Osteoblast (primary cell): ENCODE measurements at regions not wholly inside any gene's neighbourhood (a gene's known extent, or its start where the extent isn't known, plus 50 kb on each side); places are given as distances from the start of the nearest gene placed in this dataset.
A peak's percentile ranks its signal among the peaks of the same experiment; 100 is the strongest.

Experiments
- DNase-seq: peaks from one replicate; pipeline ENCODE4 v3.0.0; 2011; ENCODE audit warnings: low spot score, mixed read lengths; ENCODE audit not compliant: insufficient read length; ENCODE audit errors: missing footprints
- H2AFZ ChIP-seq: 2 replicates; pipeline ENCODE4 v1.6.0; 2011; ENCODE audit warnings: mild to moderate bottlenecking, low read length
- H3K27ac ChIP-seq: 2 replicates; pipeline ENCODE4 v1.5.1; 2011; ENCODE audit warnings: mild to moderate bottlenecking, low read depth, low read length, moderate library complexity
- H3K27me3 ChIP-seq: 2 replicates; pipeline ENCODE4 v1.6.0; 2012; ENCODE audit warnings: mild to moderate bottlenecking, control low read depth, inconsistent platforms, low read length, moderate library complexity; ENCODE audit not compliant: insufficient read depth
- H3K36me3 ChIP-seq: 2 replicates; pipeline ENCODE4 v1.5.1; 2011; ENCODE audit warnings: mild to moderate bottlenecking, low read length, control low read depth, moderate library complexity; ENCODE audit not compliant: insufficient read depth
- H3K4me1 ChIP-seq: 2 replicates; pipeline ENCODE4 v1.5.1; 2011; ENCODE audit warnings: mild to moderate bottlenecking, low read length, control low read depth, moderate library complexity; ENCODE audit not compliant: insufficient read depth
- H3K4me2 ChIP-seq: 2 replicates; pipeline ENCODE4 v1.6.0; 2011; ENCODE audit warnings: mild to moderate bottlenecking, low read length; ENCODE audit not compliant: insufficient read depth
- H3K4me3 ChIP-seq: fragments of 200-600 bp; sonication (generic); 3 replicates; pipeline ENCODE4 v1.5.1; 2012; ENCODE audit warnings: mild to moderate bottlenecking, low read length, inconsistent platforms; ENCODE audit not compliant: insufficient read depth
- H3K79me2 ChIP-seq: 2 replicates; pipeline ENCODE4 v1.6.0; 2012; ENCODE audit warnings: mild to moderate bottlenecking, low read length, control low read depth, inconsistent platforms; ENCODE audit not compliant: insufficient read depth
- H3K9me3 ChIP-seq: 2 replicates; pipeline ENCODE4 v1.5.1; 2011; ENCODE audit warnings: low read depth, low read length, control low read depth
- H4K20me1 ChIP-seq: 2 replicates; pipeline ENCODE4 v1.6.0; 2012; ENCODE audit warnings: mild to moderate bottlenecking, low read length, control low read depth; ENCODE audit not compliant: insufficient read depth
- TF ChIP-seq, protein P1 (sequence below): IDR thresholded peaks from 2 replicates; pipeline ENCODE4 v1.5.1; 2011; ENCODE audit warnings: mild to moderate bottlenecking, low read depth, low read length, moderate library complexity; ENCODE audit errors: extremely low read depth

DNA sequence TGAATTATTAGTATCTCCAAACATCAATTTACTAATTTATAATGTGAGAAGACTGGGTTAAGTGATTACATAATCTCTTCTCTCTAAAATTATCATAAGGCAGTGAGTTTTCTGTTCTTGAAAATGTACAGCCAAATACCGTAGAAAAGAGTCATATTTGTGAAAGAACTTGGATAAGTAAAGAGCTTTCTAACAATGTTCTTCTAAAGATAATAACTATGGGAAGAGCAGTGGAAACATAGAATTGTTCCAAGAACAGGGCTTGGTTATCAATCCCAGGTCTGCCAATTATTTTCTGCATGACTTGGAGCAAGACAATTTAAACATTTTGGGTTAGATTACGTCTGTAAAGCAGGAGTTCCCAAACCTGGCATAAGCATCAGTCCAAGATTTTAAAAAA, 198.1 kb upstream of the SGK1 start:
- Histone ChIP-seq H3K27ac (peak overlapping the region; percentile 93), H3K36me3 (no peaks in the 10 kb centered on the region), H3K4me3 (no peak overlapping the region), H3K9me3 (no peaks in the 10 kb centered on the region), H2AFZ (no peak overlapping the region), H3K27me3 (no peaks in the 10 kb centered on the region), H3K79me2 (no peaks in the 10 kb centered on the region), H3K4me2 (no peak overlapping the region), H3K4me1 (peaks cover 41% of the 10 kb centered on the region), H4K20me1 (no peaks in the 10 kb centered on the region)
- TF ChIP-seq, protein P1, sequence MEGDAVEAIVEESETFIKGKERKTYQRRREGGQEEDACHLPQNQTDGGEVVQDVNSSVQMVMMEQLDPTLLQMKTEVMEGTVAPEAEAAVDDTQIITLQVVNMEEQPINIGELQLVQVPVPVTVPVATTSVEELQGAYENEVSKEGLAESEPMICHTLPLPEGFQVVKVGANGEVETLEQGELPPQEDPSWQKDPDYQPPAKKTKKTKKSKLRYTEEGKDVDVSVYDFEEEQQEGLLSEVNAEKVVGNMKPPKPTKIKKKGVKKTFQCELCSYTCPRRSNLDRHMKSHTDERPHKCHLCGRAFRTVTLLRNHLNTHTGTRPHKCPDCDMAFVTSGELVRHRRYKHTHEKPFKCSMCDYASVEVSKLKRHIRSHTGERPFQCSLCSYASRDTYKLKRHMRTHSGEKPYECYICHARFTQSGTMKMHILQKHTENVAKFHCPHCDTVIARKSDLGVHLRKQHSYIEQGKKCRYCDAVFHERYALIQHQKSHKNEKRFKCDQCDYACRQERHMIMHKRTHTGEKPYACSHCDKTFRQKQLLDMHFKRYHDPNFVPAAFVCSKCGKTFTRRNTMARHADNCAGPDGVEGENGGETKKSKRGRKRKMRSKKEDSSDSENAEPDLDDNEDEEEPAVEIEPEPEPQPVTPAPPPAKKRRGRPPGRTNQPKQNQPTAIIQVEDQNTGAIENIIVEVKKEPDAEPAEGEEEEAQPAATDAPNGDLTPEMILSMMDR = no peak
- DNase-seq = no peak

DNA sequence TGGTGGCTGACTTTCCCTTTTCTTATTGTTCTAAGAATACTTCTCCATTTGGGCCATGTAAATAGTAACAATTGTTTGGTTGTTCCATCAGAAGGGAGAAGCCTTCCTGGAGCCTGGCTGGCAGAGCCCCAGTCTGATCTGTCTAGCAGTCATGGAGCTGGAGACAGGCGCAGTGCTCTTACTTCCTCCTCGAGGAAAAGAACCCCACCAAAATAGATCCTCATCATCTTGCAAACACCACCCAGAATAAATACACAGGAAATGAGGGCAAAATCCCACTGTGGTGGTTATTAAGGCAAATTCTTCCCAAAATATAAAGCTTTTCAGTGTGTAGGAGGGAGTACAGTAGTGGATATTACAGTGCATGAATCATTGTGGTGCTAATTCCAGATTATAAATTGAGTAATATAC, 195.1 kb upstream of the SGK1 start:
- Histone ChIP-seq H3K79me2 (no peaks in the 10 kb centered on the region), H2AFZ (peak overlapping the region; percentile 32), H3K4me3 (no peak overlapping the region), H3K4me1 (peaks cover 24% of the 10 kb centered on the region), H4K20me1 (no peaks in the 10 kb centered on the region), H3K27me3 (no peaks in the 10 kb centered on the region), H3K4me2 (peak overlapping the region; percentile 41), H3K36me3 (no peaks in the 10 kb centered on the region), H3K27ac (peak overlapping the region; percentile 9), H3K9me3 (no peaks in the 10 kb centered on the region)
- TF ChIP-seq, protein P1 = no peak
- peak; percentile 65 for DNase-seq

DNA sequence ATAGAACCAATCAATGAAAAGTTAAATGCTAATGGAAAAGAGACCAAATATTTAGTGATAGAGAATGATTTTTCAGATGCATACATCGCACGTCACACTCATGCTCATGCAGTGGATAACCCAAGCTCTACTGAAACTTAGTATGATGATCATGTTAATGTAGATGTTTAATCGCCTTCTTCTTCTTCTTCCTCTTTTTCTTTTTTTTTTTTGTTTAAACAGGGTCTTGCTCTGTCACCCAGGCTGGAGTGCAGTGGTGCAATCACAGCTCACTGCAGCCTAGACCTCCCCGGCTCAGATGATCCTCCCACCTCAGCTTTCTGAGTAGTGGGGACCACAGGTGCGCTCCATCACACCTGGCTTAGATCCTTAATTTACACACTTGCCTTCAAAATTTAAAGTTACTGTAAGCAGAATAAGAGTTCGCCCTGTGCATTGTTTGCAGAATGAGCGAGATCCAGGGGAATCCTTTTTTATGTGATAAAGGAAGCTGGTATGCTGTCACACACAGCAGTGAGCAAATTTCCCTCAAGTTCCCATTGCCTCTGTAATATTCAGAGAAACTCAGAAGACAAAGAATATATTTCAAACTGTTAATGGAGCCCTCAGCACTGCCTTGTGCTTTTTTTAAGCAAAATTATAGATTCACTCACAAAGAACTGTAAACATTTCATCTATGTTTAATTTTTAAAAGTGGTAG, 194.2 kb upstream of the SGK1 start:
- Histone ChIP-seq H4K20me1 (no peaks in the 10 kb centered on the region), H3K36me3 (no peaks in the 10 kb centered on the region), H3K27me3 (no peaks in the 10 kb centered on the region), H3K27ac (no peak overlapping the region), H3K79me2 (no peaks in the 10 kb centered on the region), H3K4me3 (no peak overlapping the region), H2AFZ (no peak overlapping the region), H3K4me2 (no peak overlapping the region), H3K9me3 (no peaks in the 10 kb centered on the region), H3K4me1 (peaks cover 16% of the 10 kb centered on the region)
- TF ChIP-seq, protein P1 = no peak
- DNase-seq = no peak

DNA sequence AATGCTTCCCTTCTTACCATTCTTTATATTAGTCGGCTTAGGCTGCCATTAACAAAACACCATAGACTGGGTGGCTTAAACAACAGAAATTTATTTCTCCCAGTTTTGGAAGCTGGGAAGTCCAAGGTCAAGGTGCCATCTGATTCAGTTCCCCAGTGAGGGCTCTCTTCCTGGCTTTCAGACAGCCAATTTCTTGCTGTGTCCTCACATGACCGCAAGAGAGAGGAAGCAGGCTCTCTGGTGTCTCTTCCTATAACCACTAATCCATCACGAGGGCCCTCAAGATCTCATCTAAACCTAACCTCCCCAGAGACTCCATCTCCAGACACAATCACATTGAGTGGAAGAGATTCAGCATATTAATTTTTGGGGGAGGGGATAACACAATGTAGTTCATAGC, 193.0 kb upstream of the SGK1 start:
- TF ChIP-seq, protein P1 = no peak
- Histone ChIP-seq H4K20me1 (no peaks in the 10 kb centered on the region), H3K4me1 (peaks cover 7% of the 10 kb centered on the region), H3K27ac (no peak overlapping the region), H3K4me3 (no peak overlapping the region), H3K9me3 (no peaks in the 10 kb centered on the region), H3K79me2 (no peaks in the 10 kb centered on the region), H3K27me3 (no peaks in the 10 kb centered on the region), H2AFZ (no peak overlapping the region), H3K36me3 (no peaks in the 10 kb centered on the region), H3K4me2 (no peak overlapping the region)
- no peak for DNase-seq
